EH (cell line): ENCODE measurements at regions not wholly inside any gene's neighbourhood (a gene's known extent, or its start where the extent isn't known, plus 50 kb on each side); places are given as distances from the start of the nearest gene placed in this dataset.
"Not testable (repeated sequence)": the region's sequence is repeated elsewhere in the genome, so short reads cannot be mapped to it uniquely, and the experiment has no call there.

Experiments
- DNase-seq: peaks from one replicate; pipeline ENCODE4 v3.0.0-alpha.2; 2015; ENCODE audit warnings: low read depth

DNA sequence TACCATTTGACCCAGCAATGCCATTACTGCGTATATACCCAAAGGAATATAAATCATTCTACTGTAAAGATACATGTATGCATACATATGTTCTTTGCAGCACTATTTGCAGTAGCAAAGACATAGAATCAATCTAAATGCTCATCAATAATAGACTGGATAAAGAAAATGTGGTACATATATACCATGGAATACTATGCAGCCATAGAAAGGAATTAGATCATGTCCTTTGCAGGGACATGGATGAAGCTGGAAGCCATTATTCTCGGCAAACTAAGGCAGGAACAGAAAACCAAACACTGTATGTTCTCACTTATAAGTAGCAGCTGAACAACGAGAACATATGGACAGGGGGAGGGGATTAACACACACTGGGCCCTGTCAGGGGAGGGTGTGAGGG lies 54.8 kb upstream of the ZNF30 start:
- not testable (repeated sequence) for DNase-seq

DNA sequence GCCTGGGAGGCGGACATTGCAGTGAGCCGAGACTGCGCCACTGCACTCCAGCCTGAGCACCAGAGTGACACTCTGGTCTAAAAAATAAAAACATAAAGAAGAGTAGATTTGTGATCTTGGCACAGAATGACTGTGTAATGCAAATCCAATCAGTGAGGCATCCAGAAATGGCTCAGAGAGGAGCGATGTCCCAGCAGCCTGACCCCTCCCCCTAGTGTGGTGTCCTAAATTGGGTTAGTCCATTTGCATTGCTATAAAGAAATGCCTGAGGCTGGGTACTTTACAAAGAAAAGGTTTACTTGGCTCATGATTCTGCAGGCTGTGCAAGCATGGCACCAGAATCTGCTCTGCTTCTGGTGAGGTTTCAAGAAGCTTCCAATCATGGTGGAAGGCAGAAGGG lies 59.1 kb upstream of the ZNF30 start:
- no peak for DNase-seq

DNA sequence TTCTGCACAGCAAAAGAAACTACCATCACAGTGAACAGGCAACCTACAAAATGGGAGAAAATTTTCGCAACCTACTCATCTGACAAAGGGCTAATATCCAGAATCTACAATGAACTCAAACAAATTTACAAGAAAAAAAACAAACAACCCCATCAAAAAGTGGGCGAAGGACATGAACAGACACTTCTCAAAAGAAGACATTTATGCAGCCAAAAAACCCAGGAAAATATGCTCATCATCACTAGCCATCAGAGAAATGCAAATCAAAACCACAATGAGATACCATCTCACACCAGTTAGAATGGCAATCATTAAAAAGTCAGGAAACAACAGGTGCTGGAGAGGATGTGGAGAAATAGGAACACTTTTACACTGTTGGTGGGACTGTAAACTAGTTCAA lies 61.5 kb upstream of the ZNF30 start:
- not testable (repeated sequence) for DNase-seq

DNA sequence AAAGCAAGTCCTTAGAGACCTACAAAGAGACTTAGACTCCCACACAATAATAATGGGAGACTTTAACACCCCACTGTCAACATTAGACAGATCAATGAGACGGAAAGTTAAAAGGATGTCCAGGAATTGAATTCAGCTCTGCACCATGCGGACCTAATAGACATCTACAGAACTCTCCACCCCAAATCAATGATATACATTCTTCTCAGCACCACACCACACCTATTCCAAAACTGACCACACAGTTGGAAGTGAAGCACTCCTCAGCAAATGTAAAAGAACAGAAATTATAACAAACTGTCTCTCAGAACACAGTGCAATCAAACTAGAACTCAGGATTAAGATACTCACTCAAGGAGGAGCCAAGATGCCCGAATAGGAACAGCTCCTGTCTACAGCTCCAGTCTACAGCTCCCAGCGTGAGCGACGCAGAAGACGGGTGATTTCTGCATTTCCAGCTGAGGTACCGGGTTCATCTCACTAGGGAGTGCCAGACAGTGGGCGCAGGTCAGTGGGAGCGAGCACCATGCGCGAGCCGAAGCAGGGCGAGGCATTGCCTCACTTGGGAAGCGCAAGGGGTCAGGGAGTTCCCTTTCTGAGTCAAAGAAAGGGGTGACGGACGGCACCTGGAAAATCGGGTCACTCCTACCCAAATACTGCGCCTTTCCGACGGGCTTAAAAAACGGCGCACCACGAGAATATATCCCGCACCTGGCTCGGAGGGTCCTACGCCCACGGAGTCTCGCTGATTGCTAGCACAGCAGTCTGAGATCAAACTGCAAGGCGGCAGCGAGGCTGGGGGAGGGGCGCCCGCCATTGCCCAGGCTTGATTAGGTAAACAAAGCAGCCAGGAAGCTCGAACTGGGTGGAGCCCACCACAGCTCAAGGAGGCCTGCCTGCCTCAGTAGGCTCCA lies 66.6 kb upstream of the ZNF30 start:
- not testable (repeated sequence) for DNase-seq

DNA sequence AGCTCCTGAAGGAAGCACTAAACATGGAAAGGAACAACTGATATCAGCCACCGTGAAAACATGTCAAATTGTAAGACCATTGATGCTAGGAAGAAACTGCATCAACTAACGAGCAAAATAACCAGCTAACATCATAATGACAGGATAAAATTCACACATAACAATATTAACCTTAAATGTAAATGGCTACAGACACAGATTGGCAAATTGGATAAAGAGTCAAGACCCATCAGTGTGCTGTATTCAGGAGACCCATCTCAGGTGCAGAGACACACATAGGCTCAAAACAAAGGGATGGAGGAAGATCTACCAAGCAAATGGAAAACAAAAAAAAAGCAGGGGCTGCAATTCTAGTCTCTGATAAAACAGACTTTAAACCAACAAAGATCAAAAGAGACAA lies 67.4 kb upstream of the ZNF30 start:
- DNase-seq, result not testable (repeated sequence)

DNA sequence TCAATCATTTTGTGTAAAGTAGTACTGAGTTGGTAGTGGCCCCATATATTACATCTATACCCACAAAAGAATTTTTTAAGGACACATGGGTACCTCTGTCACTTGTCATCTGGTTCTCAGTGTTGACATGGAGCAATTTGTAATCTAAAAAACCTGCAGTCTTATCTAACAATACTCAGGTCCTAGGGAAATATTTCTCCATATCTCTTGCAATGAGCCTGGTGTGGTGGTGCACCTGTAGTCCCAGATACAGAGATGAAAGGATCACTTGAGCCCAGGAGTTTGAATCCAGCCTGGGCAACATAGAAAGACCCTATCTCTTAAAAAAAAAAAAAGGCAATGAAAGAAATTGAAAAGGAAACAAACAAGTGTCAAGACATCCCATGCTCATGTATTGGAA lies 70.7 kb upstream of the ZNF30 start:
- no peak for DNase-seq

DNA sequence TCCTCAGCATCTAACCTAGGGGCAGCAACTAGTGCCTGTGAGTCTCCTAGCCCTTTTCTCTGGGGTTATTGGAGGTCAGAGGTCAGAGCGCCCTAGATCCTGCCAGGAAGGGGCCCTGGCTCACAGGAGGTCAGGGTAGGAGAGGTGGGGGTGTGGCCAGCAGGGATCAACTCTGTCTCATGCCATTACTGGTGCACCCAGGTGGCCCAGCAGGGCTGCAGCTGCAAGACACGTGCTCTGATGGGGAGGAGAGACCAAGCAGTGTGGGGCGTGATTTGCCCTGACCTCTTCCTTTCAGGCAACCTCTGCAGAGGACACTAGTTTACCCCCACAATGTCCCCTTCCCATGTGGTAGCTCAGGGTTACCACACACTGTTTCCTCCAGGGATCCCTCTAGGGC lies 73.3 kb upstream of the ZNF30 start:
- no peak for DNase-seq

DNA sequence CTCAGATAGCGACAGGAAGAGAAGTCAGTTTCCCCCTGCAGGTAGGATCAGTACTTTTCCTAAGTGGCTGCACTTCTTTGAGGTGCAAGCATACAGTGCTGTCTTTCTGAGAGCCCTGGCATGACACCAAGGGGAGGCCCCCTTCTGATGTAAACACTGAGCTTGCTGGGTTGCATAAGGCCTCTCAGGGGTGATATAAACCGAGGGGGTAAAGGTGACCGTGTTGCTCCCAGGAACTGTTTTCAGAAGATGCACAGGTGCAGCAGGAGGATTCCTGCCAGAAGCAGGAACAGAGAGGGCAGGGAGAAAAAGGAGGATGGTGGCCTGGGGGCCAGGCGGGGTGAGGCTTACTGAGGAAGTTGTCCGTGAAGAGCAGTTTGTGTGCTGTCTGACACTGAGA lies 74.0 kb upstream of the ZNF30 start:
- DNase-seq, result no peak

DNA sequence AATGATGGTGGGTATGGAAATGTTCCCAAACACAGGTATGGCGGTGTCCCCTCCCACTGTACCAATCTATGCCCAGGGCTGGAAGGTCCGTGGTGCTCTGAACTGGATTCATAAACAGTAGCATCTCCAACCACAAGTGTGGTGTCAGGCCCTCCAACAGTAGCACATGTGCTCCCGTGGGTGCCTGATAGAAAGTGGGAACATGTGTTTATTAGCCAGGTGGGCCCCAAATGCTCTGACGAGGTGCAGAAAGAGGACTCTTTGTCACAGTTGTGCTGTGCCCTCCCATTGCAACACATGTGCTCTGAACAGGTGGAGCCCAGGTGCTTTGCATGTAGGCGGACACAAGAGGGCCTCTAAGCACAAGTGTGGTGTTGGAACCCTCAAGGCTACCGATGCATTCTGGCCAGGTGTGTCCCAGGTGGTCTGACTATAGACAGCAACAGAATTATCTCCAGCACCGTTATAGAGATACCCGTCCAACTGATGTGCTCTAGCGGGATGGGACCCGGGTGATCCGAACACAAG lies 75.4 kb upstream of the ZNF30 start:
- no peak for DNase-seq

DNA sequence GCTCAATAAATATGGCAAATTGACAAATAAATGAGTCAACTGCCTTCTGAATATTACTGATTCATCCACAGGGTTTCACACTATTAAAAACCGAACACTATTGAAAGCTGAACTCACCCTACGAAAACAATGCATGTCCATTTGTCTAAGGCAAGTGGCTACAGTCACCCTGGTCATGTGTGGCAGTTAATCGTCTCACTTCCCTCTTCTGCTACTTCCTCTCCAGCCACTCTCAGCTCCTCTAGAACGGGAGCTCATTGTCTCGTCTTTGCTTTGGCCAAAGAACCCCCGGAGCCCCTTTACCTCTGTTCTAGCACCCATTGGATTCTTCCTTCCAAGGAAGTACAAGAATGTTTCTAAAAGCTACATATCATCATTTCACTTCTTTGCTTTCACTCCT lies 74.4 kb upstream of the ZNF599 start:
- DNase-seq, result no peak

DNA sequence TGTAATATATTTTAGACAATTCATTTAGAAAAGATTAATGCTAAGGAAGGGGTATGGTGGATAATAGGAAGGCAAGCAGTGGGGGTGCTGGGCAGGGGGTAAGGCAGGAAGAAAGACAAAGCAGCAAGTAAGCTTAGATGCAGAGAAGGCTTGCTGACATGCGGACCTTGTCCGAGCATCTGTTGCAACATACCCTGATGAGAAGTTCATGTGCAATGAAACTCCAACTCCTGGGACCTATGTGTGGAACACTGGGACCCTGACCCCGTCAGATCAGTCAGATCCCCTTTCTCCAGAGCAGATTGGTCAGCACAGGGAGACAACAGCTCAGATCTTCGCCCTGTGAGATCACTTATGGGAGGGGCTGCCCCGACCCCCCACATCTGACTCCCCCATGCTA lies 71.3 kb upstream of the ZNF599 start:
- DNase-seq, result no peak

DNA sequence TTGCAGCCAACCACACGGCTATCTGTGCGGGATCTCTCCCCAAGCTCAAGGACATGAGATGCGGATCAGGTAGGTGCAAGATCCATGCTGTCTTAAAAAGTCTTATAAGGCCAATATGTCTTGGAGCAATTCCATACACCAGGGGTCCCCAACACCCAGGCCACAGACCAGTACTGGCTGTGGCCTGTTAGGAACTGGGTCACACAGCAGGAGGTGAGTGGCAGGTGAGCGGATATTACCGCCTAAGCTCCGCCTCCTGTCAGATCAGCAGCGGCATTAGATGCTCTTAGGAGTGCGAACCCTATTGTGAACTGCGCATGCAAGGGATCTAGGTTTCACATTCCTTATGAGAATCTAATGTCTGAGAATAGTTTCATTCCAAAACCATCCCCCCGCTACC lies 68.8 kb upstream of the ZNF599 start:
- DNase-seq, result no peak

DNA sequence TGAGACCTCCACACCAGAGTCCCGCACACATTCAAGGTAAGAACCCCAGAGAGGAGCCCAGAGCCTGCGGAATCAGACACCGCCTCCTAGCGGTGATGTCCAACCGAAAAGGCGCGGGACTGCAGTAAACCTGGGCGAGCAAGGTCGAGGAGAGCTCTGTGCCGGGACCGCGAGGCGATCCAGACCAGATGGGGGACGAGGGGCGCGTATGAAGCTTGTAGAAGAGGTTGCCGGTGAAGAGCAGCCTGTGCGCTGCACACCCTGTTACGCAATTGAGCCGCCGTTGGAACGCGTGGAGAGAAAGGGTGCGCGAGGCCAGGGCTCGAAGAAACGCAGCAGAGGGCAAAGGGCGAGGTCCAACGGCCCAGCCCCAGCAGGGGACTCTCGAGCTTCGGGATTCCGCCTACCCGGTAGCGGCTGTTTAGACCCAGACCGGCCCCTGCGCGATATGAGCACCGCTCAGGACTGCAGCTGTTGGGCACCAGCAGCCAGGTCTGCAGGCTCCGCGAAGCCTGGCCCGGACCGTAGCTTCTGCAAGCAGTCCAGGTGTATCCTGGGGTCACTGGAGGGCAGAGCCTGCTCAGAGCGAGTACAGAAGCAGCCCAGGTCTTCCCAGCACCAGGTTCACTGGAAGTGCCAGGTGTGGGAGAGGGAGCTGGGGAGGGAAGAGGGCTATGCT lies 65.9 kb upstream of the ZNF599 start:
- peak; percentile 4 for DNase-seq

DNA sequence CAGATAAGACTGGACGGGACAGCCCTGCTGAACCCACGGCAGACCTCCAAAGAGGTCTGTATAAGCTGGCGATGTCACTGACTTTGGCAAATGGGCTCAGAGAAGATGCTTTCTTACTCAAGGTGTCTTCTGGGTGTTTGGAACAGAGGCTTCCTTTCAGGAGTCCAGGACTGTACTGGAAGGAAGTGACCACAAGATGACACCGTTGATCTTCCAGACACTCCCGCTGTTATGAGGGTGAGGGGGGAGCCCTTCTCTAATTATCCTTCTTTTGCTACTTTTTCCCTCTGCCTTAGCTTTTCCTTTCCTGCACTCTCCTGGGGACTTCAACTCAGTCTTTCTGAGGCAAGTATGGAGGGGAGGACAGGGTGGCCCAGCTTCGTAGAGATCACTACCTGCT lies 65.2 kb upstream of the ZNF599 start:
- DNase-seq, result peak; percentile 7

DNA sequence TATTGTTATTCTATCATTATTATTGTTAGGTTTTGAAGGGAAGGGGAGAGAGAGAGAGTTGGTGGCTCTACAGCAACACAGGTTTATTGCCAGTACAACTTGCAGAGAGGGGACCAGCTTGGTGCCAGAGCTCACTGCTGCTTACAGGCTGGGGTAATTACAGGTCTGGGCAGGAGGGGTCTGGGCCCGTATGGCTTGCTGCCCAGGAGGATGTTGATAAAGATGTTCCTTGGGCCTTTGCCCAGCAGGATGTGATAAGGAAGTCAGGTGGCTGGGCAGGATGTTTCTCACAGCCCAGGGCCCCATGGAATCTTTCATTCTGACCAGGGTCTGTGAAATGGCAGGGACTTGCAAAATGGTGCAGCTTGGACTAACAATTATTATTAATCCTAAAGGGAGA lies 64.2 kb upstream of the ZNF599 start:
- DNase-seq, result peak; percentile 3

DNA sequence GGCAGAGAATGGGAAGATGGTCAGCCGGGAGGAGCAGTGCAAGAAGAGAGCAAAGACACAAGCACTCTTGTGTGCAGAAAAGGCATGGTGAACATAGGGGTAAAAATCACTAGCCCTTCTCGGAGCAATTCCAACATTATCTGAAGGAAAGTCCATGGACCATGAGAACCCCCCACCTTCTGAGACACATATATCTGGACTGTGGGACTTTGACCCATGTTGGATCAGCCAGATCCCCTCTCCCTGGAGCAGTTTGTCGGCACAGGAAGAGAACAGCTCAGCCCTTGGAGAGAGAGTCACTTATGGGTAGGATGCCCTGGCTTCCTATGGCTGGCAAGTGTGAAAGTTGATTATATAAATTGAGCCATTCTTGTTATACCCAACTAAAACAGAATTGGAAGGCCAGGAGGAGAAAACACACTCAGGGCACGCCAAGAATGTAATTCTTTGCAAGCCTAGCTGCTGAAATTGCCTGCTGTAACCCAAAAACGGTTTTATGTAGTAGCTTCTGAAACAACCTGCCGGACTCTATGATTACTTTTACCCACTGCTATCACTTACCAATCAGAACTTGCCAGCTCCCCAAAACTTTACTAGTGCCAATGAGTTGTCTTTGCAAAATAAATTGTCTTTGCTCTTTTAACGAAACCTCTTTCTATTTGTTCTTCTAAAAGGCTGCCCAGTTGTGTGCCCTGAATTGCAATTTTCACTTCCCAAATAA lies 62.8 kb upstream of the ZNF599 start:
- no peak for DNase-seq

DNA sequence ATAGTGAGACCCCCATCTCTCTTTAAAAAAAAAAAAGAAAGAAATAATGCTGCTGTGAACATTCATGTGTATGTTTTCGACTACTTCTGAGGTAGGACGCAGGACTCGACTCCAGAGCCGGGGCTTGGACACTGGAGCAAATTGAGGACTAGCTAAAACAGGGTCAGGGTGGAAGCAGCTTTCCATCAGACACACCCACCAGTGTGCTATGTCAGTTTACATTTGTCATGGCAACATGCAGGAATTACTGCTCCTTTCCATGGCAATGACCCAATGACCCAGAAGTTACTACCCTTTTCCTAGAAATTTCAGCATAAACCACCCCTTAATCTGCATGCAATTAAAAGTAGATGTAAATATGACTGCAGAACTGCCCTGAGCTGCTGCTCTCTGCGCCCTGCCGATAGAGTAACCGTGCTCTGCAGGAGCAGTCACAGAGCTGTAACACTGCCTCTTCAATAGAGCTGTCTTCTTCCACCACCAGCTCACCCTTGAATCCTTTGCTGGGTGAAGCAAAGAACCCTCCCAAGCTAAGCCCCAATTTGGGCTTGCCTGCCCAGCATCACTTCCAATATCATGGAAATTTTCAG lies 61.6 kb upstream of the ZNF599 start:
- no peak for DNase-seq

DNA sequence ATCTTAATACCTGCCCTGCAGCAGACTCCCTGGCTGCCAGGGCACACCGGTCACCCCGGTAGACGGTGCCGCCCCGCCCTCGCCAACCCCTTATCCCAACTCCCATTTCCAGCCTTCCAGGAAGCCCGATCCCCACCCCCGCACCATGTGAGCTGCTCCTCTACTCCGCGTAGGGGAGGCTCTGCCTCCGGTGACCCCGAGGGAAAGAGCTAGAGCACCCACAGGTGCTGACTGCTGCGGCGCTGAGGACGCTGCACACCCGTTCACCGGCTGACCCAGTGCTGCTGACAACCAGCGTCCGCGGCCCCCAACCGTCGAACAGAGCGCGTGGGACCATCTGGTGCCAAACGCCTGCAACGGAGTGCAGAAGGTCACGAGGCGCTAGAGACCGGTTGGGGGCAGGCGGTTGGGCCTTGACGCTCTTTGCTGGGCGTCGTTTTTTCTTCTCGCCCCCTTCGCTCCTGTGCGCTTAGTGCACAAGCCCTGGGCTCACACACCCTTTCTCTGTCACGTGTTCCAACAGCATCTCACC lies 59.6 kb upstream of the ZNF599 start:
- DNase-seq, result no peak

DNA sequence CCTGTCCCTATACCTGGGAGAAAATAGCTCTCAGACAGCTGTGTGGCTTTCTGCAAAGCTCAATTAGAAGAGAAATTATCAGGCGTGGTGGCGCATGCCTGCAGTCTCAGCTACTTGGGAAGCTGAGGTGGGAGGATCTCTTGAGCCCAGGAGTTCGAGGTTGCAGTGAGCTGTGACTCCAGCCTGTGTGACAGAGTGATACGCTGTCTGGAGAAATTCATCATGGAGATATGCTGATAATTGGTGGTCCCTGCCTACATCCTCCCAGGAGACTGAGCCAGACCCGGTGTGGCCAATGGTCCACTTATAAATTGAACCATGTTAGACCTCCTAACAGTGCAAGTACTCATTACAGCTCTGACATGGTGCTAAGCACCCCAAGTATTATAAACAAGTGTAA lies 58.7 kb upstream of the ZNF599 start:
- no peak for DNase-seq

DNA sequence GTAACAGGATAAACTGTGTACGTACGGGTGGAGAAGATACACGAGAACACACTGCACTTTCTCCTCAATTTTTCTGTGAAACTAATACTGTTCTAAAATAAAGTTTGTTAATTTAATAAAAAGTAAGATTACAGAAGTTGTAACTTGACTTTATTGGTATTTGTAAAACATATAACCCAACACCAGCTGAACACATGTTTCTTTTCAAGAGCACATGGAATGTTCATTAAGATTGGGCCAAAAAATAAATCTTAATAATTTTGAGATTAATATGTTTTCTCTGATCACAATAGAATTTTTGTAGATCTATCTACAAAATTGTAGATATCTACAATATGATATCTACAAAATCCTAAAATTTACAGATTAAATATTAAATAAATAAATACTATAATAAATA lies 55.1 kb upstream of the ZNF599 start:
- DNase-seq, result no peak

DNA sequence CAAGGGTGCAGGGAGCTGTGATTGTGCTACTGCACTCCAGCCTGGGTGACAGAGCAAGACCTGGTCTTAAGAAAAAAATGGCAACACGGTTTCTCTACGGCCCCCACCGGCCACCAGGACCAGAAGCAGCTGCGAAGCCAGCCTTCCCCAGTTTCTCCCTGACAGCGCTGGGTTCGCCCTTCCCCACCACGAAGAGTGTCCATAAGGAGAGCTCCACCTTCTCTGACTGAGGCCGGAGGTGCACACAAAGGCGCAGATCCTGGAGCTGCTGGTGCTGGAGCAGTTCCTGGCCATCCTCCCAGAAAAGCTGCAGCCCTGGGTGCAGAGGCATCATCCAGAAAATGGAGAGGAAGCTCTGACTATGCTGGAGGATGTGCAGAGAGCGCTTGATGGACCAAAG lies 52.2 kb upstream of the ZNF599 start:
- DNase-seq, result no peak

DNA sequence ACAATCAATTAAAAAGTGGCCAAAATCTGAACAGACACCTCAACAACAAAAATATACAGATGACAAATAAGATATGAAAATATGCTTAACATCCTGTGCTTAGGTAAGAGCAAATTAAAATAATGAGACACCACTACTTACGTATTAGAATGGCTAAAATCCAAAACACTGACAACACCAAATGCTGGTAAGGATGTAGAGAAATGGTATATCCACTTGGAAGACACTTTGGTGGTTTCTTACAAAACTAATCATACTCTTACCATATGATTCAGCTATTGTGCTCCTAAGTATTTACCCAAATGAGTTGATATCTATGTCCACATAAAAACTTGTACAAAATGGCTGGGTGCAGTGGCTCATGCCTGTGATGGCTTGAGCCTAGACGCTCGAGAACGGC lies 51.7 kb upstream of the ZNF599 start:
- DNase-seq, result no peak
